Adrenal gland (tissue), 5 donors: ENCODE measurements at regions not wholly inside any gene's neighbourhood (a gene's known extent, or its start where the extent isn't known, plus 50 kb on each side); places are given as distances from the start of the nearest gene placed in this dataset.

Source experiments
- POLR2A ChIP-seq, 2 donors: fragments of 450-650 bp; IDR thresholded peaks; one replicate each; pipeline ENCODE4 v1.6.1; 2017; ENCODE audit warnings: antibody characterized with exemption in 2 of 2, mild to moderate bottlenecking in 2 of 2, moderate library complexity in 1 of 2
- TF ChIP-seq, protein P1 (sequence below), 6 experiments: fragments of 450-650 bp in 4 of 6; fragments of 200-600 bp in 2 of 6; sonication (generic) in 1 of 6; IDR thresholded peaks; 1 replicate in 5 of 6; 2 replicates in 1 of 6; pipeline versions ENCODE4 v1.5.1 to v1.8.0; 2016 to 2021; ENCODE audit warnings: antibody characterized with exemption in 6 of 6, mild to moderate bottlenecking in 2 of 6, moderate library complexity in 1 of 6
- donor health status: DM: no; HTN: no; CAD: no.

DNA sequence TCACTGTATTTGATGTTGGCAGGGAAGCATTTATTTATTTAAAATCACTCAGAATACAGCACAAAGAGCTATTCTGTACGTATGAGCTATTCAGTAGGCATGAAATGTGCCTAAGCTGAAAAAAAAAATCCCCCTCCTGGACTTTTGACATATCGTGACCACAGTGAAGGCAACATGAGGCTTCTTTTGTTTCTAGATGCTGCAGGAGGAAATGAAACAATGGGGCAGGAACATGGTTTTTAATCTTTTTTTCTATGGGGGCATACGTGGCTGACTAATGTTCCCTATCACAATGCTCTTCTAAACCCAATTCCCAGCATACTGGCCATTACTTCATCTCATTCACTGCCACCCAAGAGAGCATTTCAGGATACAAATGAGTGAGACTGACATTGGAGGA, 191.0 kb upstream of the PMFBP1 start:
- TF ChIP-seq POLR2A (IDR thresholded peaks at IDR 0.05): no peak
- TF ChIP-seq, protein P1, sequence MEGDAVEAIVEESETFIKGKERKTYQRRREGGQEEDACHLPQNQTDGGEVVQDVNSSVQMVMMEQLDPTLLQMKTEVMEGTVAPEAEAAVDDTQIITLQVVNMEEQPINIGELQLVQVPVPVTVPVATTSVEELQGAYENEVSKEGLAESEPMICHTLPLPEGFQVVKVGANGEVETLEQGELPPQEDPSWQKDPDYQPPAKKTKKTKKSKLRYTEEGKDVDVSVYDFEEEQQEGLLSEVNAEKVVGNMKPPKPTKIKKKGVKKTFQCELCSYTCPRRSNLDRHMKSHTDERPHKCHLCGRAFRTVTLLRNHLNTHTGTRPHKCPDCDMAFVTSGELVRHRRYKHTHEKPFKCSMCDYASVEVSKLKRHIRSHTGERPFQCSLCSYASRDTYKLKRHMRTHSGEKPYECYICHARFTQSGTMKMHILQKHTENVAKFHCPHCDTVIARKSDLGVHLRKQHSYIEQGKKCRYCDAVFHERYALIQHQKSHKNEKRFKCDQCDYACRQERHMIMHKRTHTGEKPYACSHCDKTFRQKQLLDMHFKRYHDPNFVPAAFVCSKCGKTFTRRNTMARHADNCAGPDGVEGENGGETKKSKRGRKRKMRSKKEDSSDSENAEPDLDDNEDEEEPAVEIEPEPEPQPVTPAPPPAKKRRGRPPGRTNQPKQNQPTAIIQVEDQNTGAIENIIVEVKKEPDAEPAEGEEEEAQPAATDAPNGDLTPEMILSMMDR (IDR thresholded peaks at IDR 0.05): no peak
